NCI-H2029 (cell line): ENCODE measurements at regions not wholly inside any gene's neighbourhood (a gene's known extent, or its start where the extent isn't known, plus 50 kb on each side); places are given as distances from the start of the nearest gene placed in this dataset.

Experiments
- DNase-seq: peaks from one replicate; lab custom pipeline; 2025; lab: John Stamatoyannopoulos, UW

GRCh38 chr11:115901069-115901468 is 396.9 kb upstream of the CADM1 start:
- no peak for DNase-seq

GRCh38 chr11:115900111-115900510 is 395.9 kb upstream of the CADM1 start:
- no peak for DNase-seq

GRCh38 chr11:115897707-115898106 is 393.5 kb upstream of the CADM1 start:
- DNase-seq, result no peak

- no peak for DNase-seq
Observed at GRCh38 chr11:115896084-115896483, 391.9 kb upstream of the CADM1 start.

- no peak for DNase-seq
Observed at GRCh38 chr11:115895594-115895993, 391.4 kb upstream of the CADM1 start.

- DNase-seq, result no peak
Observed at GRCh38 chr11:115894176-115894575, 390.0 kb upstream of the CADM1 start.

GRCh38 chr11:115893461-115894099 is 389.4 kb upstream of the CADM1 start:
- DNase-seq, result no peak

- DNase-seq, result no peak
Observed at GRCh38 chr11:115892016-115892415, 387.8 kb upstream of the CADM1 start.

GRCh38 chr11:115891581-115891980 is 387.4 kb upstream of the CADM1 start:
- DNase-seq, result no peak

GRCh38 chr11:115890500-115890899 is 386.3 kb upstream of the CADM1 start:
- no peak for DNase-seq

- DNase-seq, result no peak
Observed at GRCh38 chr11:115889712-115890111, 385.5 kb upstream of the CADM1 start.

GRCh38 chr11:115887727-115888126 is 383.5 kb upstream of the CADM1 start:
- DNase-seq, result no peak

- DNase-seq, result no peak
Observed at GRCh38 chr11:115887316-115887715, 383.1 kb upstream of the CADM1 start.

GRCh38 chr11:115886422-115886733 is 382.2 kb upstream of the CADM1 start:
- DNase-seq, result peak; percentile 20

- DNase-seq, result no peak
Observed at GRCh38 chr11:115885535-115886421, 381.6 kb upstream of the CADM1 start.

GRCh38 chr11:115884800-115885534 is 380.8 kb upstream of the CADM1 start:
- DNase-seq, result no peak

- DNase-seq, result no peak
Observed at GRCh38 chr11:115874843-115875242, 370.6 kb upstream of the CADM1 start.

- DNase-seq, result no peak
Observed at GRCh38 chr11:115873813-115874212, 369.6 kb upstream of the CADM1 start.

- no peak for DNase-seq
Observed at GRCh38 chr11:115872416-115872815, 368.2 kb upstream of the CADM1 start.

- no peak for DNase-seq
Observed at GRCh38 chr11:115871161-115871760, 367.0 kb upstream of the CADM1 start.

GRCh38 chr11:115869780-115870431 is 365.7 kb upstream of the CADM1 start:
- DNase-seq, result peak; percentile 31

GRCh38 chr11:115869131-115869530 is 364.9 kb upstream of the CADM1 start:
- DNase-seq, result no peak
